ENCODE measurements at regions not wholly inside any gene's neighbourhood (a gene's known extent, or its start where the extent isn't known, plus 50 kb on each side); places are given as distances from the start of the nearest gene placed in this dataset.
A peak's percentile ranks its signal among the peaks of the same experiment; 100 is the strongest.

DNA sequence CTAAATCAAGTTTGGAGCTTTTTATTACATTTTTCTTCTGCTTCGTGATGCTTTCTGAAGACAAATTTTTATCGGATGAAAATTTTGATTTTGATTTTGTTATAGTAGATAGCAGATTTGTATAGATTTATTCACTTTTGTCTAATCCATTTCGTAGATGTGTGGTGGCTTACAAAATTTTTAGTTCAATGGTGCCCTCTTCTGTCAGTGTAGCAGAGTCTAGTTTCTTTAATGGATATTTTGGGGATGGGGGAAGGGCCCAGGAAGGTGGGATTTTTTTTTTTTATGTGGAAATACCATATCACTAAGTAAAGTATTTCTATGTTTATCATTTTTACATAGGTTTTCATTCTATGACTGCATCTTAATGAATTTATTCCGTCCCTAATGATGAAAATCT is 259.9 kb upstream of the TARS1 start:
- CTCF ChIA-PET, result interaction anchor here (0.6 to 3.3 kb wide), 30 partner anchors 9 to 691 kb away, joined by 3 to 30 read pairs (median 3); partner anchors contain the start of gene NPR3
- FAIRE-seq, result no peak
- no peak overlapping the region for H3K4me2 ChIP-seq
- H3K4me3 ChIP-seq, result no peak overlapping the region
- peak; percentile 82 to 94 for TF ChIP-seq RAD21 (conservative IDR thresholded peaks at IDR 0.05 in 1 of 2, IDR thresholded peaks at IDR 0.05 in 1 of 2)
- TF ChIP-seq SMC3 (IDR thresholded peaks at IDR 0.05), result peak; percentile 94
- TF ChIP-seq HEYL (CRISPR knock-in tag; IDR thresholded peaks at IDR 0.05), result no peak
- TF ChIP-seq KDM1A (IDR thresholded peaks at IDR 0.05; ENCODE audit: low read depth), result no peak
- TF ChIP-seq, protein P1, sequence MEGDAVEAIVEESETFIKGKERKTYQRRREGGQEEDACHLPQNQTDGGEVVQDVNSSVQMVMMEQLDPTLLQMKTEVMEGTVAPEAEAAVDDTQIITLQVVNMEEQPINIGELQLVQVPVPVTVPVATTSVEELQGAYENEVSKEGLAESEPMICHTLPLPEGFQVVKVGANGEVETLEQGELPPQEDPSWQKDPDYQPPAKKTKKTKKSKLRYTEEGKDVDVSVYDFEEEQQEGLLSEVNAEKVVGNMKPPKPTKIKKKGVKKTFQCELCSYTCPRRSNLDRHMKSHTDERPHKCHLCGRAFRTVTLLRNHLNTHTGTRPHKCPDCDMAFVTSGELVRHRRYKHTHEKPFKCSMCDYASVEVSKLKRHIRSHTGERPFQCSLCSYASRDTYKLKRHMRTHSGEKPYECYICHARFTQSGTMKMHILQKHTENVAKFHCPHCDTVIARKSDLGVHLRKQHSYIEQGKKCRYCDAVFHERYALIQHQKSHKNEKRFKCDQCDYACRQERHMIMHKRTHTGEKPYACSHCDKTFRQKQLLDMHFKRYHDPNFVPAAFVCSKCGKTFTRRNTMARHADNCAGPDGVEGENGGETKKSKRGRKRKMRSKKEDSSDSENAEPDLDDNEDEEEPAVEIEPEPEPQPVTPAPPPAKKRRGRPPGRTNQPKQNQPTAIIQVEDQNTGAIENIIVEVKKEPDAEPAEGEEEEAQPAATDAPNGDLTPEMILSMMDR (IDR thresholded peaks at IDR 0.05), result peak; percentile 85
- no peaks in the 10 kb centered on the region for H3K4me1 ChIP-seq
- WGBS (ENCODE audit: missing lambda C conversion rate), result 16% methylated on average over 4 of the region's 4 CpGs
- H3K27ac ChIP-seq, result no peak overlapping the region
- DNase-seq (ENCODE audit: low read depth in 1 of 2, low spot score in 1 of 2), result peak; percentile 3 to 52
- POLR2A ChIA-PET, result no interaction called here
- no peaks in the 10 kb centered on the region for H3K9me3 ChIP-seq
- ATAC-seq, result peak in 1 of 2 experiments; percentile 73; a peak in 3 of 6 replicates

DNA sequence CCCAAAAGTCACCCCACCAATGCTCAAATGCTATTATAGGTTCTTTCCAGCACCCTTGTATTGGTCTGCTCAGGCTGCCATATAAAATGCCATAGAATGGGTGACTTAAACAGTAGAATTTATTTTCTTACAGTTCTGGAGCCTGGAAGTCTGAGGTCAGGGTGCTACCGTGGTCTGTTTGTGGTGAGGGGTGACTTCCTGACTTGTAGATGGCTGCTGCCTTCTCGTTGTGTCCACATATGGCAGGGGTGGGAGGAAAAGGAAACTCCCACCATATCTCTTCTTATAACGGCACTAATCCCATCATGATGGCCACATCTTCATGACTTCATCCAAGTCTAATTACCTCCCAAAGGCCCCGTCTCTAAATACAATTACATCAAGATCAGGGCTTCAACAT is 257.8 kb upstream of the TARS1 start:
- DNase-seq (ENCODE audit: low read depth in 1 of 2, low spot score in 1 of 2), result no peak
- WGBS (ENCODE audit: missing lambda C conversion rate), result 68% methylated on average over 4 of the region's 4 CpGs
- Histone ChIP-seq H3K4me3 (no peak overlapping the region), H3K4me2 (no peak overlapping the region), H3K4me1 (no peaks in the 10 kb centered on the region), H3K27ac (no peak overlapping the region), H3K9me3 (no peaks in the 10 kb centered on the region)
- FAIRE-seq, result no peak
- POLR2A ChIA-PET, result no interaction called here
- CTCF ChIA-PET, result interaction anchor here (1.7 to 3.3 kb wide), 3 partner anchors 117 to 473 kb away, joined by 3 to 30 read pairs (median 11); partner anchors contain the start of gene NPR3
- TF ChIP-seq BHLHE40 (IDR thresholded peaks at IDR 0.05; ENCODE audit: low read depth, low read length) (no peak), RAD21 (conservative IDR thresholded peaks at IDR 0.05 in 1 of 2, IDR thresholded peaks at IDR 0.05 in 1 of 2) (no peak), ZFP36 (IDR thresholded peaks at IDR 0.05; ENCODE audit: borderline replicate concordance, partially characterized antibody) (no peak)
- TF ChIP-seq, protein P2, sequence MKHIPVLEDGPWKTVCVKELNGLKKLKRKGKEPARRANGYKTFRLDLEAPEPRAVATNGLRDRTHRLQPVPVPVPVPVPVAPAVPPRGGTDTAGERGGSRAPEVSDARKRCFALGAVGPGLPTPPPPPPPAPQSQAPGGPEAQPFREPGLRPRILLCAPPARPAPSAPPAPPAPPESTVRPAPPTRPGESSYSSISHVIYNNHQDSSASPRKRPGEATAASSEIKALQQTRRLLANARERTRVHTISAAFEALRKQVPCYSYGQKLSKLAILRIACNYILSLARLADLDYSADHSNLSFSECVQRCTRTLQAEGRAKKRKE (CRISPR knock-in tag; IDR thresholded peaks at IDR 0.05; ENCODE audit: low read depth), result no peak
- TF ChIP-seq, protein P3, sequence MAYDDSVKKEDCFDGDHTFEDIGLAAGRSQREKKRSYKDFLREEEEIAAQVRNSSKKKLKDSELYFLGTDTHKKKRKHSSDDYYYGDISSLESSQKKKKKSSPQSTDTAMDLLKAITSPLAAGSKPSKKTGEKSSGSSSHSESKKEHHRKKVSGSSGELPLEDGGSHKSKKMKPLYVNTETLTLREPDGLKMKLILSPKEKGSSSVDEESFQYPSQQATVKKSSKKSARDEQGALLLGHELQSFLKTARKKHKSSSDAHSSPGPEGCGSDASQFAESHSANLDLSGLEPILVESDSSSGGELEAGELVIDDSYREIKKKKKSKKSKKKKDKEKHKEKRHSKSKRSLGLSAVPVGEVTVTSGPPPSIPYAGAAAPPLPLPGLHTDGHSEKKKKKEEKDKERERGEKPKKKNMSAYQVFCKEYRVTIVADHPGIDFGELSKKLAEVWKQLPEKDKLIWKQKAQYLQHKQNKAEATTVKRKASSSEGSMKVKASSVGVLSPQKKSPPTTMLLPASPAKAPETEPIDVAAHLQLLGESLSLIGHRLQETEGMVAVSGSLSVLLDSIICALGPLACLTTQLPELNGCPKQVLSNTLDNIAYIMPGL (CRISPR knock-in tag; IDR thresholded peaks at IDR 0.05; ENCODE audit: borderline replicate concordance), result no peak
- ATAC-seq, result no peak

DNA sequence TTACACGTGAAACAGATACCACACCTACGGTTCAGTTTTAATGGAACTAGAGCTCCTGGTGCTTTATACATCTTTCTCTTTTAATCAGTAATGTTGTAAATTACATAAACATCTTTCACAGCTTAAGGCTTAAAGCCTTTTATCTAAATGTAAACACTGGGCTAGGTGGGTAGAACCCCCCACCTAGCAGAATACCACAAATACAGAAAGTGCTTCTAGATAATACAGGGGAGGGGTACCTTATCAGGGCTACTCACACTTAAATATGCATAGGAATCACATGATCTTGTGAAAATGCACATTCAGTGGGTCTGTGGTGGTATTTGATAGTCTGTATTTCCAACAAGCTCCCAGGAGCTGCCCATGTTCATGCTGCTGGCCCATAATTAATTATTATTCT is 256.4 kb upstream of the TARS1 start:
- CTCF ChIA-PET, result interaction anchor here (0.7 to 1.4 kb wide), 5 partner anchors 116 to 953 kb away, joined by 3 to 4 read pairs (median 3); no protein-coding TSS in a partner anchor
- FAIRE-seq, result no peak

More for the DNA sequence above, 256.4 kb upstream of the TARS1 start:
- ATAC-seq, result no peak
- 75% methylated on average over 2 of the region's 2 CpGs for WGBS (ENCODE audit: missing lambda C conversion rate)
- no peaks in the 10 kb centered on the region for H3K9me3 ChIP-seq
- POLR2A ChIA-PET, result no interaction called here
- TF ChIP-seq, protein P1 (IDR thresholded peaks at IDR 0.05), result no peak
- TF ChIP-seq ZNF302 (CRISPR knock-in tag; IDR thresholded peaks at IDR 0.05) (no peak), CBX2 (IDR thresholded peaks at IDR 0.05; ENCODE audit: borderline replicate concordance, low read depth) (no peak), MAFK (IDR thresholded peaks at IDR 0.05; ENCODE audit: partially characterized antibody) (no peak), ZFP36 (IDR thresholded peaks at IDR 0.05; ENCODE audit: borderline replicate concordance, partially characterized antibody) (no peak), KDM1A (IDR thresholded peaks at IDR 0.05; ENCODE audit: low read depth) (no peak), EHF (CRISPR knock-in tag; IDR thresholded peaks at IDR 0.05) (no peak), JUNB (IDR thresholded peaks at IDR 0.05) (no peak), HDAC2 (IDR thresholded peaks at IDR 0.05) (no peak), JUN (IDR thresholded peaks at IDR 0.05) (no peak), TFCP2L1 (CRISPR knock-in tag; IDR thresholded peaks at IDR 0.05) (no peak), RFX5 (IDR thresholded peaks at IDR 0.05) (no peak)
- TF ChIP-seq, protein P4, sequence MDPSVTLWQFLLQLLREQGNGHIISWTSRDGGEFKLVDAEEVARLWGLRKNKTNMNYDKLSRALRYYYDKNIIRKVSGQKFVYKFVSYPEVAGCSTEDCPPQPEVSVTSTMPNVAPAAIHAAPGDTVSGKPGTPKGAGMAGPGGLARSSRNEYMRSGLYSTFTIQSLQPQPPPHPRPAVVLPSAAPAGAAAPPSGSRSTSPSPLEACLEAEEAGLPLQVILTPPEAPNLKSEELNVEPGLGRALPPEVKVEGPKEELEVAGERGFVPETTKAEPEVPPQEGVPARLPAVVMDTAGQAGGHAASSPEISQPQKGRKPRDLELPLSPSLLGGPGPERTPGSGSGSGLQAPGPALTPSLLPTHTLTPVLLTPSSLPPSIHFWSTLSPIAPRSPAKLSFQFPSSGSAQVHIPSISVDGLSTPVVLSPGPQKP (IDR thresholded peaks at IDR 0.05; ENCODE audit: low read depth, low read length), result no peak
- TF ChIP-seq, protein P5, sequence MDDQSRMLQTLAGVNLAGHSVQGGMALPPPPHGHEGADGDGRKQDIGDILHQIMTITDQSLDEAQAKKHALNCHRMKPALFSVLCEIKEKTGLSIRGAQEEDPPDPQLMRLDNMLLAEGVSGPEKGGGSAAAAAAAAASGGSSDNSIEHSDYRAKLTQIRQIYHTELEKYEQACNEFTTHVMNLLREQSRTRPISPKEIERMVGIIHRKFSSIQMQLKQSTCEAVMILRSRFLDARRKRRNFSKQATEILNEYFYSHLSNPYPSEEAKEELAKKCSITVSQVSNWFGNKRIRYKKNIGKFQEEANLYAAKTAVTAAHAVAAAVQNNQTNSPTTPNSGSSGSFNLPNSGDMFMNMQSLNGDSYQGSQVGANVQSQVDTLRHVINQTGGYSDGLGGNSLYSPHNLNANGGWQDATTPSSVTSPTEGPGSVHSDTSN (IDR thresholded peaks at IDR 0.05), result no peak
- no peak overlapping the region for H3K4me3 ChIP-seq
- no peak for DNase-seq (ENCODE audit: low read depth in 1 of 2, low spot score in 1 of 2)
- no peak overlapping the region for H3K4me2 ChIP-seq
- H3K27ac ChIP-seq, result no peak overlapping the region
- H3K4me1 ChIP-seq, result no peaks in the 10 kb centered on the region

Data from A549 (cell line).